ENCODE measurements at regions not wholly inside any gene's neighbourhood (a gene's known extent, or its start where the extent isn't known, plus 50 kb on each side); places are given as distances from the start of the nearest gene placed in this dataset.
"Not testable (repeated sequence)": the region's sequence is repeated elsewhere in the genome, so short reads cannot be mapped to it uniquely, and the experiment has no call there.

DNA sequence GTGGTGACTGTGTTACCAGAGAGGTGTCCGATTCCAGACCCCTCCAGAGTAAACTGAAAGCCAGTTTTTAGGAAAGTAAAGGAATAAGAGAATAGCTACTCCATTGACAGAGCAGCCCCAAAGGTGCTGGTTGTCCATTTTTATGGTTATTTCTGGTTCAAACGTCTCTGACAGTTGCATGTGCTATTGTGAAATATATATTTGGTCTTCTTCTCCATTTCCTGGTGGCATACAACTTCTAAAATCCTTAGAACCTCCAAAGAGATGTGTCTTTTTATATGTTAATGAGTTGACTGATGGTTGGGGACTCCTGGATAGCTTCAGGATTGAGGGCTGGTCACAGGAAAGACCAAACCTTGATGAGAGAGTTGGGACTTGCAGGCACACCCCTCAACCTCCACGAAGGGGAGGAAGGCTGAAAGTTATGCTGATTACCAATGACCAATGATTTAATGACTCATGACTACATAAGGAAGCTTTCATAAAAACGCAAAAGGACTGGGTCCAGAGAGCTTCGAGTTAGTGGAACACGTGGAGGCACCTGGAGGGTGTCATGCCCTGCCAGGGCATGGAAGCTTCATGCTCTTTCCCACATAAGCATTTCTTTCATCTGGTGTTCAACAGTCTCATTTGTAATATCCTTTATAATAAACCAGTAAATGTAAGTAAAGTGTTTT is 100.7 kb downstream of the SLC16A1 start:
- no peaks in the 10 kb centered on the region for H3K36me3 ChIP-seq (ENCODE audit: insufficient read depth, low read length)
- H3K27ac ChIP-seq (ENCODE audit: low read depth, low read length): no peak overlapping the region
- H3K4me3 ChIP-seq (ENCODE audit: low read depth in 1 of 2, low read length in 2 of 2): no peak overlapping the region
- peaks cover 0 to 5% of the 10 kb centered on the region in 2 donors for H3K27me3 ChIP-seq (ENCODE audit: control insufficient read depth in 1 of 2, insufficient read depth in 2 of 2, low read length in 2 of 2)
- H3K9ac ChIP-seq (ENCODE audit: low read length): no peak overlapping the region
- no peaks in the 10 kb centered on the region for H3K9me3 ChIP-seq (ENCODE audit: low read length)
- H3K4me1 ChIP-seq (ENCODE audit: insufficient read depth, low read length): no peaks in the 10 kb centered on the region

DNA sequence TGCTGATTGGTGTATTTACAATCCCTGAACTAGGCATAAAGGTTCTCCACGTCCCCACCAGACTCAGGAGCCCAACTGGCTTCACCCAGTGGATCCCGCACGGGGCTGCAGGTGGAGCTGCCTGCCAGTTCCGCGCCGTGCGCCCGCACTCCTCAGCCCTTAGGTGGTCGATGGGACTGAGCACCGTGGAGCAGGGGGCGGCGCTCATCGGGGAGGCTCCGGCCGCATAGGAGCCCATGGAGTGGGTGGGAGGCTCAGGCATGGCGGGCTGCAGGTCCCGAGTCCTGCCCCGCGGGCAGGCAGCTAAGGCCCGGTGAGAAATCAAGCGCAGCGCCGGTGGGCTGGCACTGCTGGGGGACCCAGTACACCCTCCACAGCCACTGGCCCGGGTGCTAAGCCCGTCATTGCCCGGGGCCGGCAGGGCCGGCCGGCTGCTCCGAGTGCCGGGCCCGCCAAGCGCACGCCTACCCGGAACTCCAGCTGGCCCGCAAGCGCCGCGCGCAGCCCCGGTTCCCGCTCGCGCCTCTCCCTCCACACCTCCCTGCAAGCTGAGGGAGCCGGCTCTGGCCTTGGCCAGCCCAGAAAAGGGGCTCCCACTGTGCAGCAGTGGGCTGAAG is 101.5 kb downstream of the SLC16A1 start:
- not testable (repeated sequence) for H3K27me3 ChIP-seq (ENCODE audit: control insufficient read depth in 1 of 2, insufficient read depth in 2 of 2, low read length in 2 of 2); H3K27ac ChIP-seq (ENCODE audit: low read depth, low read length)
- H3K4me3 ChIP-seq (ENCODE audit: low read depth in 1 of 2, low read length in 2 of 2): peak overlapping the region in 1 of 2 donors; percentile 7

DNA sequence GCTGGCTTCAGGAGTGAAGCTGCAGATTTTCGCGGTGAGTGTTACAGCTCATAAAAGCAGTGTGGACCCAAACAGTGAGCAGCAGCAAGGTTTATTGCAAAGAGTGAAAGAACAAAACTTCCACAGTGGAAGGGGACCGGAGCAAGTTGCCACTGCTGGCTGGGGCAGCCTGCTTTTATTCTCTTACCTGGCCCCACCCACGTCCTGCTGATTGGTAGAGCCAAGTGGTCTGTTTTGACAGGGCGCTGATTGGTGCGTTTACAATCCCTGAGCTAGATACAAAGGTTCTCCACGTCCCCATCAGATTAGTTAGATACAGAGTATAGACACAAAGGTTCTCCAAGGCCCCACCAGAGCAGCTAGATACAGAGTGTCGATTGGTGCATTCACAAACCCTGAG is 102.1 kb downstream of the SLC16A1 start:
- not testable (repeated sequence) for H3K9me3 ChIP-seq (ENCODE audit: low read length); H3K4me1 ChIP-seq (ENCODE audit: insufficient read depth, low read length); H3K4me3 ChIP-seq (ENCODE audit: low read depth in 1 of 2, low read length in 2 of 2); H3K27ac ChIP-seq (ENCODE audit: low read depth, low read length); H3K9ac ChIP-seq (ENCODE audit: low read length); H3K36me3 ChIP-seq (ENCODE audit: insufficient read depth, low read length)
- H3K27me3 ChIP-seq (ENCODE audit: control insufficient read depth in 1 of 2, insufficient read depth in 2 of 2, low read length in 2 of 2): peaks cover 9 to 13% of the 10 kb centered on the region in 2 donors

More for the DNA sequence above, 101.5 kb downstream of the SLC16A1 start:
- not testable (repeated sequence) for H3K9me3 ChIP-seq (ENCODE audit: low read length); H3K9ac ChIP-seq (ENCODE audit: low read length); H3K36me3 ChIP-seq (ENCODE audit: insufficient read depth, low read length); H3K4me1 ChIP-seq (ENCODE audit: insufficient read depth, low read length)

DNA sequence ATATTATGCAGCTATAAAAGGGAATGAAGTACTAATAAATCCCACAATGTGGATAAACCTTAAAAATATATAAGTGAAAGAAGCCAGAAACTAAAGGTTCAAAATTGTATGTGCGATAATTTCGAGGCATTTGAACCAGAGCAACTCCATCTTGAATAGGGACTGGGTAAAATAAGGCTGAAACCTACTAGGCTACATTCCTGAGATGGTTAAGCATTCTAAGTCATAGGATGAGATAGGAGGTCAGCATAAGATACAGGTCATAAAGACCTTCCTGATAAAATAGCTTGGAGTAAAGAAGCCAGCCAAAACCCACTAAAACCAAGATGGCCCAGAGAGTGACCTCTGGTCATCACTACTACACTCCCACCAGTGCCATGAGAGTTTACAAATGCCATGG is 103.1 kb downstream of the SLC16A1 start:
- Histone ChIP-seq H3K9me3 (ENCODE audit: low read length) (no peaks in the 10 kb centered on the region), H3K9ac (ENCODE audit: low read length) (no peak overlapping the region), H3K27me3 (ENCODE audit: control insufficient read depth in 1 of 2, insufficient read depth in 2 of 2, low read length in 2 of 2) (peaks cover 9 to 13% of the 10 kb centered on the region in 2 donors), H3K27ac (ENCODE audit: low read depth, low read length) (no peak overlapping the region), H3K36me3 (ENCODE audit: insufficient read depth, low read length) (no peaks in the 10 kb centered on the region), H3K4me3 (ENCODE audit: low read depth in 1 of 2, low read length in 2 of 2) (no peak overlapping the region), H3K4me1 (ENCODE audit: insufficient read depth, low read length) (no peaks in the 10 kb centered on the region)

DNA sequence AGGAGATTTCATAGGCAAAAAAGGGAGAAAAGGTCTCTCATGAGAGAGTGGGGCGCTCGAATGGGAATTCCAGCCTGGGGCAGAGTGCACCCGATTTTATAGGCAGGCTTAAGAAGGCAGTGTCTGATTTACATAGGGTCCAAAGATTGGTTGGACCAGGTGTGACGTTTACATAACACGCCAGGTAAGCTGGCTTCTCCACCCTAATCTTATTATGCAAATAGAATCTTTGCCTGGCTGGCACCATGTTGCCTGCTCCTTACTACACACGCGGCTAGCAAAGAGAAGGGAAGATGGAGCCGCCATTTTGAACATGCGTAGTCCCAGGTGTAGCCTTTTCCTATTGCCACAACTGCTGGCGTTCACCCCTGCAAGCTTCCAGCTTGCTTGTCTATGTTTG is 103.7 kb downstream of the SLC16A1 start:
- Histone ChIP-seq H3K9ac (ENCODE audit: low read length) (no peak overlapping the region), H3K27ac (ENCODE audit: low read depth, low read length) (no peak overlapping the region), H3K36me3 (ENCODE audit: insufficient read depth, low read length) (no peaks in the 10 kb centered on the region), H3K4me1 (ENCODE audit: insufficient read depth, low read length) (no peaks in the 10 kb centered on the region), H3K4me3 (ENCODE audit: low read depth in 1 of 2, low read length in 2 of 2) (no peak overlapping the region), H3K9me3 (ENCODE audit: low read length) (no peaks in the 10 kb centered on the region), H3K27me3 (ENCODE audit: control insufficient read depth in 1 of 2, insufficient read depth in 2 of 2, low read length in 2 of 2) (peaks cover 9 to 13% of the 10 kb centered on the region in 2 donors)

DNA sequence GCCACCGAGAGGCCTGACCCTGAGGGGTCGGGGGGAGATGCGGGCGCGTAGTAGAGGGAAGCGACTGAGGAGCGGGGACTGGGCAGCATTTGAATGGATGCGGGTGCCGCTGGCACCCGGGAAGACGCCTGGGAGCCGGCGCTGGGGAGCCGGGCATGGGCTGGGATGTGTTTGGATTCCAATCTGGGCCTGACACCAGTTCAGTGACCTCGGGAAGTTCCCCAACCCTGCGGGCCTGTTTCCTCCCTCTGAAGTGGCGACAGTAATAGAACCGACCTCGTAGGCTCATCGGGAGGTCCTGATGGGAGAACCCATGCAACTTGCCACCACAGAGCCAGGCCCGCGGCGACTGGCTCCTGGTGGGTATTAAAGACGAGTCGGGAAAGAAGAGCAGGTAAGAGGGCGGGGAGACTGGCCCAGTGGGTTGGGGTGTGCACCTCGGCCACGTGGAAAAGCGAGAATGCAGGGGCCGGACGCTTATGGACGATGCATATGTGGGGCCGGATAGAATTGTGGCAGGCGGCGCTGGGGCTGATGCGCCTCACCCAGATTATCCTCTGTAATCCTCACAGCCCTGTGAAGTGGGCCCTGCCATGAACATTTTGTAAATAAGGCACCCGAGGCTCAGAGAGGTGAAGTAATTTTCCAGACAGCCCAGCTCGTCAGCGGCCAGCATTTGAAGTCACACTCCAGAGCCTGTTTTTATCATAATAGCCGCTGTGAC is 105.8 kb downstream of the SLC16A1 start:
- Histone ChIP-seq H3K27me3 (ENCODE audit: control insufficient read depth in 1 of 2, insufficient read depth in 2 of 2, low read length in 2 of 2) (peaks cover 9 to 13% of the 10 kb centered on the region in 2 donors), H3K4me3 (ENCODE audit: low read depth in 1 of 2, low read length in 2 of 2) (peak overlapping the region; percentile 12 to 38), H3K36me3 (ENCODE audit: insufficient read depth, low read length) (no peaks in the 10 kb centered on the region), H3K9ac (ENCODE audit: low read length) (no peak overlapping the region), H3K9me3 (ENCODE audit: low read length) (no peaks in the 10 kb centered on the region), H3K27ac (ENCODE audit: low read depth, low read length) (no peak overlapping the region), H3K4me1 (ENCODE audit: insufficient read depth, low read length) (no peaks in the 10 kb centered on the region)

DNA sequence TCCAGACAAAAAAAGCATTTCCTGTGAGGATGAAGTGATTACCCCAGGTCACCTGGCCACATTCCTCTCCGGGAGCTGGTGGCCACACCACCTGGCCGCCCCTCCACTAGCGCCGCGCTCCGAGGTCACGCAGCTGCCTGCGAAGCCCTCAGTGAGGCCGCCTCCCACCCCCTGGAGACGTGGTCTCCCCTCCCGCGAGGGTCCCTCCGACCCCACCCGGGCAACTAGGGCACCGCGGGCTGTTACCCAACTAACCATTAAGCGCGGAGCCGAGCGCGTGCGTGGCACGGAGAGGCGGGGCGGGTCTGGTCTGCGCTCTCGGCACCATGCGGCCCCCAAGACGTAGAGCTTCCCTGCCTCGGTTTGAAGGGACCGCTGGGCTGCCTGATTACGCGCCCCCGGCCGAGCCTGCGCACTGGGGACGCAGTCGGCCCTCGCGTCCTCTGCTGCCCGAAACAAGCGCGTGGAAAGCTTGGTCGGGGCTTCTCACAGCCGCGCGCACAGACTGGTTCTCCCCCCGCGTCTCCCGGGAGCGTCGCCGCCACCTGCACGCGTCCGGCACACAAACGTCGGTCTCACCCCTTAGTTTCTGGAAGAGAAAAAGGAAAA is 106.5 kb downstream of the SLC16A1 start:
- Histone ChIP-seq H3K9me3 (ENCODE audit: low read length) (no peaks in the 10 kb centered on the region), H3K36me3 (ENCODE audit: insufficient read depth, low read length) (no peaks in the 10 kb centered on the region), H3K4me1 (ENCODE audit: insufficient read depth, low read length) (no peaks in the 10 kb centered on the region), H3K27me3 (ENCODE audit: control insufficient read depth in 1 of 2, insufficient read depth in 2 of 2, low read length in 2 of 2) (peaks cover 9% of the 10 kb centered on the region in 2 donors), H3K27ac (ENCODE audit: low read depth, low read length) (no peak overlapping the region), H3K9ac (ENCODE audit: low read length) (no peak overlapping the region), H3K4me3 (ENCODE audit: low read depth in 1 of 2, low read length in 2 of 2) (peak overlapping the region; percentile 12 to 38)

DNA sequence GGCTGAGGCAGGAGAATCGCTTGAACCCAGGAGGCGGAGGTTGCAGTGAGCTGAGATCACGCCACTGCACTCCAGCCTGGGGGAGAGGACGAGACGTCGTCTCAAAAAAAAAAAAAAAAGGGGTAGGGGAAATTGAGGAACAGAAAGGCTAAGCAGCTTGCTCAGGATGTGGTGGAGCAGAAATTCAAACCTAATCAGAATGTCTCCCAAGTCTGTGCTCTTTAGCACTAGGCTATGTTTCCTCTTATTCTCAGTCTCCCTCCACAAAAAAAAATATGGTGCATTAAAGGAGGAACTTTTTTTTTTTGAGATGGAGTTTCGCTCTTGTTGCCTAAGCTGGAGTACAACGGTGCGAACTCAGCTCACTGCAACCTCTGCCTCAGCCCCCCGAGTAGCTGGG is 114.2 kb downstream of the SLC16A1 start:
- Histone ChIP-seq H3K36me3 (ENCODE audit: insufficient read depth, low read length) (no peaks in the 10 kb centered on the region), H3K4me1 (ENCODE audit: insufficient read depth, low read length) (no peaks in the 10 kb centered on the region), H3K9ac (ENCODE audit: low read length) (no peak overlapping the region), H3K4me3 (ENCODE audit: low read depth in 1 of 2, low read length in 2 of 2) (no peak overlapping the region), H3K27me3 (ENCODE audit: control insufficient read depth in 1 of 2, insufficient read depth in 2 of 2, low read length in 2 of 2) (no peaks in the 10 kb centered on the region), H3K27ac (ENCODE audit: low read depth, low read length) (no peak overlapping the region), H3K9me3 (ENCODE audit: low read length) (no peaks in the 10 kb centered on the region)

DNA sequence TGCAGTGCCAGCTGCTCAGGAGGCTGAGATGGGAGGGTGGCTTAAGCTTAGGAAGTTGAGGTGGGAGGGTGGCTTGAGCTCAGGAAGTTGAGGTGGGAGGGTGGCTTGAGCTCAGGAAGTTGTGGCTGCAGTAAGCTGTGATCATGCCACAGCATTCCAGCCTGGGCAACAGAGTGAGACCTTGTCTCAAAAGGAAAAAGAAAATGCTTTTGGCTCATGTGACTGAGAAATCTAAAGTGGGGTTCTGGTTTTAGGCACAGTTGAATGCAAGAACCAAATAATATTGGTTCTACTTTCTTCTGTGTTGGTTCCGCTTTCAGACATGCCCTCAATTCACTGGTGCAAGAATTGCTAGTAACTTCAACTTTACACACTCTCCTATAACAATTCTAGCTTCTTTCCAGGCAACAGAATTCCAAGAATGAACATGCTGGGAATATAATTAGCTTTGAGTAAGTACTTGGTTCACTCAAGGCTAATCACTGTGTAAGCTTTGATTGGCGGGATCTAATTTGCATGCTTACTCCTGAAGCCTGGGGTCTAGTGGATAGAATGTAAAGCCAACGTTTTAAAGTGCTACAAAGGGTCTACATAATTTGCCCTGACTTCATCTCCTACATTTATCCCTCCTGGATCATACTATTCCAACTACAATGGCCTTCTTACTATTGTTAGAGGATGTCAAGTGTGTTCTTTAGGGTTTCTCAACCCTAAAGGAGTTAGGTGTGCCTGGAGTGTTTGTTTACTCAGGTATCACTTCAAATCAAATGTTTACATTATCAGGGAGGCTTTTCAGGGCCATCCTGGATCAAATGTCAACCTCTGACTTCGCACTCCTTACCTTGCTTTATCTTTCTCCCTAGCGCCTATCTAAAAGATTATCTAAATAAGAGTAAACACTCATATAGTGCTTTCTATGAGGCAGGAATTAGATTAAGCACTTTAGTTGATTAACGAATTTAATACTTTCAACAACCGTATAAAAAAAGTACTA is 115.1 kb downstream of the SLC16A1 start:
- Histone ChIP-seq H3K9me3 (ENCODE audit: low read length) (no peaks in the 10 kb centered on the region), H3K4me3 (ENCODE audit: low read depth in 1 of 2, low read length in 2 of 2) (no peak overlapping the region), H3K27me3 (ENCODE audit: control insufficient read depth in 1 of 2, insufficient read depth in 2 of 2, low read length in 2 of 2) (no peaks in the 10 kb centered on the region), H3K9ac (ENCODE audit: low read length) (no peak overlapping the region), H3K27ac (ENCODE audit: low read depth, low read length) (no peak overlapping the region), H3K36me3 (ENCODE audit: insufficient read depth, low read length) (no peaks in the 10 kb centered on the region), H3K4me1 (ENCODE audit: insufficient read depth, low read length) (no peaks in the 10 kb centered on the region)

DNA sequence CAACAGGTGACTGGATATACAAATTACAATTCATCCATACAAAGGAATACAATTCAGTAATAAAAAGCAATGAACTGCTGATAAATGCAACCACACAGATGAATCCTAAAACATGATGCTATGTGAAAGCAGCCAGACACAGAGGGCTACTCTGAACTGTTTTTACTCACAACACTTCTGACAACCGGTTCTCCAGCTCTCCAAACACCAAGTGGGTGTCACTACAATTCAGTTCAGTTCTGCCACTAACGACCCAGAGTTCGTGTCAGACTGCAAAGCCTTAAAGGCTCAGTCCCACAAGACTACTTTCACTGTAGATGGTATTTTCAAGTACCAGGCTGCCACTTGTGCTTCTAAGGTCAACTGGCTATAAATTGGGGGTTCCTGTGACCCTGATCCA is 119.4 kb downstream of the SLC16A1 start:
- Histone ChIP-seq H3K36me3 (ENCODE audit: insufficient read depth, low read length) (no peaks in the 10 kb centered on the region), H3K9me3 (ENCODE audit: low read length) (no peaks in the 10 kb centered on the region), H3K27ac (ENCODE audit: low read depth, low read length) (no peak overlapping the region), H3K9ac (ENCODE audit: low read length) (no peak overlapping the region), H3K4me1 (ENCODE audit: insufficient read depth, low read length) (no peaks in the 10 kb centered on the region), H3K27me3 (ENCODE audit: control insufficient read depth in 1 of 2, insufficient read depth in 2 of 2, low read length in 2 of 2) (no peaks in the 10 kb centered on the region), H3K4me3 (ENCODE audit: low read depth in 1 of 2, low read length in 2 of 2) (no peak overlapping the region)

Data from muscle layer of colon (tissue), 2 donors.